NCI-H69 (cell line): ENCODE measurements at regions not wholly inside any gene's neighbourhood (a gene's known extent, or its start where the extent isn't known, plus 50 kb on each side); places are given as distances from the start of the nearest gene placed in this dataset.

Experiments used
- DNase-seq: peaks from one replicate; lab custom pipeline; 2025; lab: John Stamatoyannopoulos, UW

DNA sequence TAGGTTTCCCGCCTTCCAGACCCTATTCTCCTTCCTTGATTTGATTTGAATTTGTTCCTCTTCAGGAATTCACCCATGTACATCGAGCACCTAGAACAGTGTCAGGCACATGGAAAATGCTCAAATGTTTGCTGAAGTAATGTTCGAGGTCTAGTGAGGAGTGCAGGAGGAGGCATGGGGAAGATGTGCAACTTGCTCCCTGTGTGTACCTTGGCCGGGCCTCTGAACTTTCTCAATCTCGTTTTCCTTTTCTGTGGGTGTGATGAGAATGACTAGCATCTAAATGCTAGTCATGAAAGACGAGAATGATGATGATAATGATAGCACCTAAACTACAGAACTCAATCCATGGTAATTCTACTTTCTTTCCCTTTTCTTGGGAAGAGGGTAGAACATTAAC, 279.1 kb upstream of the PLET1 start:
- DNase-seq = no peak

- no peak for DNase-seq
These were observed 279.6 kb upstream of the PLET1 start for GRCh38 chr11:112540261-112540660.

DNA sequence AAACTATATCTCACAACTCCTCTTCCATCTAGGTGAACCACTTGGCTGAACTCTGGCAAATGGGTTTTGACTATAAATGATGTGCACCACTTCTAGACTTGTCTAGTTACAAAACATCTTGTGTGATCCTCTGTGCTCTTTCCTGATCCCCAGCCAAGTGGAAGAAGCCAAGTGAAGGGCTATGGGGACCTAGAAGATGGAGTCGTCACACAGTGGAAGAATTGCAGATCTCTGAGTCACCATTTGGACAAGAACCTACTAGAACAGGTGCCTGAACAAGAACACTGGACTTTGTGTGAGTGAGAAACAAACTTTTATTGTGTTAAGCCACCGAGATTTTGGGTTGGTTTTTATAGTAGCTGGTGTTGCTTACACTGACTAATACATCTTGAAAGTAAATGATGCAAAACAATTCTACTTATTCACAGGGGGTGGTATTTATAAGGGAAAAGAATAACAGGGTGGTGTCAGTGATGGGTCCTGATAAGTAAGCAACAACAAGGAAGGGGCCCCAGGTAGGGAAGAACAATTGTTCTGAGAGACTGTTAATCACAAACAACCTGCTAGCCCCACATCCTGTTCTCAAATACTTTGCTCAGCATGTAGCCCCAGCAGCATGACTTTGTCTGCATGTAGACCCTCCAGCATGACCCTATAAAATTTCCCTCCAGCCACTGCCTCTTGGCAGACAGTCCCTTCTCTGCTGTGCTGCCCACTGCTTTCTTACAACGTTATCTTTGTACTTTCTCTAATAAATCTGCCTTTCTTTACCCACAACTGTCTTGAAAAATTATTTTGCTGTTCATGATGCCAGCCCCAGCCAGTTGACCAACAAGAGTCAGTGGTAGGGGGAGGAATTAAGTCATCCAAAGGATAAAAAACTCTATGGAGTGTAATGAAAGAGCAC, 280.7 kb upstream of the PLET1 start:
- no peak for DNase-seq

DNA sequence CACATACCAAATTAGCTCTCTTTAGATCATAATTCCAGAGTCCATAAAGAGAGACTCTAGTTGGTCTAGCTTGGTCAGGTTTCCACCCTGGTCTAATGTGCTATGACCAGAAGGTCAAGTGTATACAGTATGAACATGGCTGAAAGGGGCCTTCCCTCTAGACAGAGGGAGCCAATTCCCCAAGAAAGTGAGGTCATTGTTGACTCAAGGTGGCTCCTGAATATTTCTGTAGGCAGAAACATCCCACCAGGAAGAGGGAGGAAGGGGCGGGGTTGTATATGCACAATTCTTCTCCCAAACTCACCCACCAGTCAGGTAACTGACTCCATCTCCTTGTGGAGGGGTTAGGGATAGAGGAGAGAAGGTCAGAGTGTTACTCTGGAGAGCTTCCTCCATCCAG, 281.8 kb upstream of the PLET1 start:
- DNase-seq = peak; percentile 31

DNA sequence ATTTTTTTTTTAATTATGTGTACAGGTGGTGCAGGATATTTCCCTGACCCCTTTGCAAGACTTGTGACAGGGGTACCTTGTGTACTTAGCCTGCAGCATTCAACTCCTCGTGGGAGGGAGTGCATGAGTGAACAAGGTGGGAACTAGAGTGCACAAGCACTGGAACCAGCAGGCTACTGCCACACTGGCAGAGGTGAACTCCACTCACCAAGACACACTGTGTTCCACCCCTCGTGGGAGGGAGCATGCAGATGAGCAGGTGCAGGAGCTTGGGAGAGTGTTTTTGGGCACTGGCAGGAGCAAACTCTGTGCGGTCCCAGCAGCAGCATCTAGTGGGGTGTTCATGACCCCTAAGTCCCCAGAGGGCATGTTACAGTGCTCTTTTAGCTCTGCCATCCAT, 282.7 kb upstream of the PLET1 start:
- no peak for DNase-seq

DNA sequence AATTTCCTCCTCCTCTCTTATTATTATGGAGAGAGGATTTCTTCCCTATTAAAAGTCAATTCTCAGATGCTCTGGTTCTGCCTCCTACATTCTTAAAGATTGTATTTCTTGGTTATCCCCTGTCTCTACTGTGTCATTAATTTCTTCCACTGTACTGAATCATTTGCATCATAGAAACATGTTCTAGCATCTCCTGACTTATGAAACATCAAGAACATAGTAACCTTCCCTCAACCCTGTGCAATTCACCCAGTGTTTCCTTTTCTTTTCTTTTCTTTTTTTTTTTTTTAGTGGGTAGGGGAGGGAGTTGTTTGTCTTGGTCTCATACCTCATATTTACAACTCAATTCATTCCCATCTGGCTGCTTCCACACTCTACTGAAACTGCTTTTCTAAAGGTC, 288.0 kb upstream of the PLET1 start:
- peak; percentile 42 for DNase-seq

GRCh38 chr11:112553205-112553731, 292.6 kb upstream of the PLET1 start:
- peak; percentile 24 for DNase-seq

DNA sequence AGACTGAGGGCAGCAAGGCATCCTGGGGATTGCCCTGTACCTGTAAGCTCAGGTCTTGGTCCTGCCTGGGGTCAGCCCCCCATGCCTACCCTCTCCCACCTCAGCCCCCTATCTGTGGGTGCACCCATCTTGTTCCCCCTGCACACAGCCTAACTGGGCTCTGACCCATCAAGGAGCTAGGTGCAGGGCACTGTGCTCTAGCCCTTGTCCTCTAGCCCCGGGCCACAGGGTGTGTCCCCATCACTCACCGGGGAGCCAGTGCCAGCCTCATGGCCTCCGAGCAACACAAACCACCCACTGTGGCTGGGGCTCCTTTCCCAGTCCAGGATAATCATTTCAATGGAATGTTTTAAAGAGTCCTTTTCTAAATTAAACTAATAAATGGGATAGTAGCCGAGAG, 293.9 kb upstream of the PLET1 start:
- DNase-seq = peak; percentile 37

GRCh38 chr11:112555491-112556364, 295.1 kb upstream of the PLET1 start:
- DNase-seq = peak; percentile 64

DNA sequence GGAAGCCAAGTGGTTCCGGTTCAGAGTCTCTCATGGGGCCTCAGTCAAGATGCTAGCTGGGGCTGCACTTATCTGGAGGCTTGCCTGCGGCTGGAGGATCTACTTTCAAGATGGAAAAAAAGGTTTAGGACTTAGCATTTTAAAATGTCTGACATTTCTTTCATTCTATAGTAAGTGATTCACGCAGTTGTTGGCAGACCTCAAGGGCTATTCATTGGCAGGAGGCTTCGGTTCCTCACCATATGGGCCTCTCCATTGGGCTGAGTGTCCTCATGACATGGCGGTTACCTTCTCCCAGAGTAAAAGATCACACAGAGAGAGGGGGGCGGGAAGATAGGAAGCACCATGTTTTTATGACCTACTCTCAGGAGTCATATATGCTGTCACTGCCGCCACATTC, 298.0 kb upstream of the PLET1 start:
- DNase-seq = no peak

DNA sequence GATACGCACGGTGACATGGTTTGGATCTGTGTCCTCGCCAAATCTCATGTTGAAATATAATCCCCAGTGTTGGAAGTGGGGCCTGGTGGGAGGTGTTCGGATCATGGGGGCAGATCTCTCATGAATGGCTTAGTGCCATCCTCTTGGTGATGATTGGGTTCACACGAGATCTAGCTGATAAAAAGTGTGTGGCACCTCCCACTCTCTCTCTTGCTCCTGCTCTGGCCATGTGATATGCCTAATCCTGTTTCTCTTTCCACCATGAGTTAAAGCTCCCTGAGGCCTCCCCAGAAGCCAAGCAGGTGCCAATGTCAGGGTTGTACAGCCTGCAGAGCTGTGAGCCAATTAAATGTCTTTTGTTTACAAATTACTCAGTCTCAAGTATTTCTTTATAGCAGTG, 303.1 kb upstream of the PLET1 start:
- DNase-seq = no peak

DNA sequence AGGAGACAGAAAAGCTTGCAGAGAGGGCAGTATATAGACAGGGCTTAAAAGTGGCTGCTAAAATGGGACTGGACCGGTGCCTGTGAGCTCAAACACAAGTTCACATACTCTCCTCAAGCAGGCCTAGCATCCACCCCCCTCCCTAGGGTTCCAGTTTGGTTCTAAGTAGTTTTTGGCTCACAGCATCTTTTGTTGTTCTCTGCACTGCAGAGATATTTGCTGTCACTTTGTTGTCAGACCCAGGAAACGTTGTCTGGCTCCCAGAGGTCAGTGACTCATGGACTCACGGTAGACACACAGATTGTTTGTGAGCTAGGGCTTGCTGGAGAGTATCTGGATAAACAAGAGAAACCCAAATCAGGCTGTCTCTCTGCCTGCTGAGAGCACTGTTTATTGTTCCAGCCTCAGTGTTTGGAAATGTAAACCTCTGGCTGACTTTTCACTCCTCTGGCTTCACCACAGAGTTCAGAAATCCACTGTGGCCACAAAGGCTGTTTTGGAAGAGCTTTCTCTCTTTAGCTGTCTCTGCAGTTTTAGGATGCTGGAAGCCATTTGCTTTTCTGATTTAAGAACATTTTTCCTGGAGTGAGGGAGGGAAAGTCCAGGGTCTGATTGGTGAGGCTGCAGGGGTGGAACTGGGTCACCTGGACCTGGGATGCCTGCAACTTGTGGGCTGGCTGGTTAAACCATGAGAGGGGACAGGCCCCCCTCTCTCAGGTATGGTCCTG, 303.7 kb upstream of the PLET1 start:
- DNase-seq = peak; percentile 77

DNA sequence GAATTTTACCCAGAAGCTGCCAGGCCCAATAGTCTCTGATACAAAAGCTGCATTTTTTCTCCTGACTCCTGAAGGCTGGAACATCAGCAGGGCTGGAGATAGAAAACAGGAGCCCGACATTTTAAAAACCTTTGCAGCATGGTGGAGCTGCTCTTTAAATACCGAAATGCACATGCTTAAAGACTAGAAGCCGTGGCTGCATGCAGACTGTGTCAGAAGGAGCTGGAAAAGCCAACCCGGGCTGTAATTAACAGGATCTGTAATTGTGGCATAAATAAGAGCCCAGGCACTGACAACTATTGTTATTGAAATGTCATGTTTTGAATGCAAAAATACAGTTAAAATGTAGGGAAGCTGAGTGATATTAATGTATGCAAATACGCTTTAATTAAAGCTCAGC, 304.9 kb upstream of the PLET1 start:
- DNase-seq = peak; percentile 93

DNA sequence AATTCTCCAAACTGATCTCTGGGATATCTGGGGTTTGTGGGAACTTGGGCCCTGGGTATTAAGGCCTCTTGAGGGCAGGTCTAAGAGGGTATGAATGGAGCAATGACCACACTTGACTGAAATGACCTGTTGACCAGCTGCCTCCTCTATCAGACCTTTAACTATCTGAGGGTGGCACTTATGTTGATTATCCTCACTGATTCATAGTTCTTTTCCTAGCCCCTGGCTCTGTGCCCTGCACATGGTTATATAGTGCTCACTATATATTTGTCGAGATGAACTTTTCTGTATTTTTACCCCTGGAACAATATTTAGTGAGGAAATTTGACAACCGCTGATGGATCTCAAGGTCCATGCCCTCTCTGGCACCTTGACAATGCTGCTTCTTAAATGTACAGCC, 305.5 kb upstream of the PLET1 start:
- no peak for DNase-seq

GRCh38 chr11:112570333-112570732, 309.7 kb upstream of the PLET1 start:
- DNase-seq = no peak

DNA sequence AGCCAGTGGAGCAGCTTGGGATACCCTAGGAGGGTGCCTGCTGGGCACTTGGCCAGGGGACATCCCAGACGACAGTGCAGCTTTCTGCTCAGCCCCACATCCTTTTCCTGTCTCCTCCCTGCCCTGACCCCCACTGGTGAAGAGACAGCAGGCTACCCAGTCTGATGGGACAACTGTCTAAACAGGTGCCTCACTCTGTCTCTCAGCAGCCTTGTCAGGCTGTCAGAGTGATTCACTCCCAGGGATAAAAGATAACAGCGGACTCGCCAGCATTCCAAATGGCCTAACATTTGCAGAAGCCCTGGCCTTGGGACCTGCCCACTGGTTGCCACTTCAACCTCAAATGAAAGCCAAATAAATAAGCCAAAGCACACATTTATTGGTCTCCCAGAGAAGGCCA, 318.6 kb upstream of the PLET1 start:
- peak; percentile 58 for DNase-seq

DNA sequence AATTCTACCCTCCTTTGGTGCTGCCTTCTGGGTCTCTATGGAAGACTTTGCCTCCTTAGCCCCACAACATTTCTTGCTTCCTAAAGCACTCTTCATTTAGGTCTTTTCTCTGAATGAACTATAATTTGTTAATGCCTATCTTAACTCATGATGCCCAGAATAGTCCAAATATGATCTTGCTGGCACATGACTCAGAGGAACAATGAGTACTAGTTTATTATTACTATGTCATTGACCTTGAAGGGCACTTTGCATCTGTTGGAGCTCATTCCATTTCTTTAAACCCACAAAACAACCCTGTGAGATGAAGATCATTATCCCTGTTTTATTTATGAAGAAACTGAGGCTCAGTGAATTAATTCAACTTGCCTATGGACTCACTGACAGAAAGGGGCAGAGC, 320.2 kb upstream of the PLET1 start:
- DNase-seq = no peak

DNA sequence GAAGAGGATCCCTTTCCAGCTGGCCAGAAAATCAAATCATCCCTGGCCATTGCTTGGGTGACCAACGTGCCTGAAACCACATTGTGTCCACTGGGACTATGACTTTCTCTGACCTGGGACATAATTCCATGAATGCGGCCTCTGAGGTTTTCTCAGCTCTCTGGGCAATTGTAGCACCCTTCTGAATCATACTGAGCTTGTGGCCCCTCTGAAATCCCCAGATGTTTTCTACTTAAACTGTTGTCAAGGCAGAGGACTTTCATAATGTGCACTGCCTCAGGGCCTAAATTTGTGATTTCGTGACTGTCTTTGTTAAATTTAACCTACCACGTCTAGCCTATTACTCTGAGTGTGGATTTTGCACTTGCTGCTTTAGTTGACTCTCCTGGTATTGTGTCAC, 321.1 kb upstream of the PLET1 start:
- DNase-seq = no peak

GRCh38 chr11:112582366-112582765, 321.7 kb upstream of the PLET1 start:
- peak; percentile 36 for DNase-seq

DNA sequence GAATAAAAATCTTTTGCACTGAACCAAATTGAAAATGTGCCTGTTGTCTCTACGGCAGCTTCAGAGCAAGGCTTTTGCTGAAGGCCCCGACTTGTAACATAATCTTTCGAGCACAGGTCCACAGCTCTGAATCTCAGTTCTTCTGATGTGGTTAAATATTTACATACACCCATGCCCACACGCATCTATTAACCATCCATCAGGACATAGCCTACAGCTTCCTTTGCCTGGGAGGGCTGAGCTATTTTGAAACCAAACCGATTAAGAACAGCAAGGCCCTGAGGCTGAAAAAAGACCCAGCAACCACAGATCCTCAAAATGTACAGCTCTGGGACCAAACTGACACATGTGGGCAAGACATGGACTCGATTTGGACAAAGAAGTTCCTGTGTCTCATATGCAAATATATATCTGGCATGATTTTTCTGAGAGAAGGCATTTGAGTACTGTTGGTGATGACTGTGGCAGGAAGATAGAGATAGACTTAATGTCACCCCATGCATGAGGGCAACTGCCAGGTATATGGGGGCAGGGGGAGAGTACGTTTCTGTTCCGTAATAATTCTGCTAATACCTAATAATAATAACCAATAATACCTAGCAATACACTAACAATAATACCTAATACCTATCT, 322.7 kb upstream of the PLET1 start:
- DNase-seq = peak; percentile 24

GRCh38 chr11:112584672-112585071, 324.0 kb upstream of the PLET1 start:
- DNase-seq = peak; percentile 84

- DNase-seq = no peak
These were observed 327.0 kb upstream of the PLET1 start for GRCh38 chr11:112587664-112588063.
